ENCODE measurements at regions not wholly inside any gene's neighbourhood (a gene's known extent, or its start where the extent isn't known, plus 50 kb on each side); places are given as distances from the start of the nearest gene placed in this dataset.

DNA sequence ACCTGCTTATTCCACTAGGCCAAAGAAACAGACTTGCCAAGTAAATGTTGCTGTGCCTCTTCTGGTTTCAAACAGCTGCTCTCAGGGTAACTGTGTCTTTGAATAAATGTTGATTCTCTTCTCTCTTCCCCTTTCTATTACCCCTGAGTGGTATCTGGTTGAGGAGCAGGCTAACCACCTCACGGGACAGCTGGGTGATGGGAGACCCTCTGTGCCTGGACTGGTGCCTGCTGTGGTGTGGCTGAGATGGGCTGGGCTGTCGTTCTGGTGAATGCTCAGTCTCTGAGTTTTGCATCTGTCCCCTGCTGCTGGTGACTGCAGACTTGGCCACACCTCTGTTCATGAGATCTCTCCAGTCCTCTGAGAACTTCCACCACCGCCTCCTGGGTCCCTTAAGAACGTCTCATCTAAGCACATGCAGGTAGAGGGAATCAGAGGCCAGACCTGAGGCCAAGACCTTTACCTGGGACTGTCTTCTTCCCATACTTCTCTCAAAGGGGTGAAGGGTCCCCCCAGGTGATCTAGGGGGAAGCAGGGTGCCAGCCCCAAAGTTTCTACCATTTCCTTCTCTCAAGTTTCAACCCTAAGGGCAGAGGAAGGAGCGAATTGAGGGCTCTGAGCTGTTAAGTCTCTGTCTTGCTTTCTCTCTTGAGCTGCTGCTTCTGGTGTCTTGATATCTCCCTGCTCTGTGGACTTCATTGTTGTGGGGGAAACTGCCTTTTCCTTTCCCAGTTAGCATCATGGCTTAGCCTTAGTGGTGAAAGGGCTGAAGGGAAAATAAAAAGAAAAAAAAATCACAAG, 252.9 kb downstream of the EBLN2 start:
- Mint-ChIP-seq H3K27me3 (ENCODE audit: unreplicated experiment) (peaks cover 2% of the 10 kb centered on the region), H3K4me3 (ENCODE audit: unreplicated experiment) (no peak overlapping the region), H3K4me1 (ENCODE audit: unreplicated experiment) (no peaks in the 10 kb centered on the region), H3K36me3 (ENCODE audit: low read depth, unreplicated experiment) (no peaks in the 10 kb centered on the region), H3K9me3 (ENCODE audit: unreplicated experiment) (no peaks in the 10 kb centered on the region), H3K27ac (ENCODE audit: unreplicated experiment) (no peak overlapping the region)
- TF ChIP-seq, protein P1, sequence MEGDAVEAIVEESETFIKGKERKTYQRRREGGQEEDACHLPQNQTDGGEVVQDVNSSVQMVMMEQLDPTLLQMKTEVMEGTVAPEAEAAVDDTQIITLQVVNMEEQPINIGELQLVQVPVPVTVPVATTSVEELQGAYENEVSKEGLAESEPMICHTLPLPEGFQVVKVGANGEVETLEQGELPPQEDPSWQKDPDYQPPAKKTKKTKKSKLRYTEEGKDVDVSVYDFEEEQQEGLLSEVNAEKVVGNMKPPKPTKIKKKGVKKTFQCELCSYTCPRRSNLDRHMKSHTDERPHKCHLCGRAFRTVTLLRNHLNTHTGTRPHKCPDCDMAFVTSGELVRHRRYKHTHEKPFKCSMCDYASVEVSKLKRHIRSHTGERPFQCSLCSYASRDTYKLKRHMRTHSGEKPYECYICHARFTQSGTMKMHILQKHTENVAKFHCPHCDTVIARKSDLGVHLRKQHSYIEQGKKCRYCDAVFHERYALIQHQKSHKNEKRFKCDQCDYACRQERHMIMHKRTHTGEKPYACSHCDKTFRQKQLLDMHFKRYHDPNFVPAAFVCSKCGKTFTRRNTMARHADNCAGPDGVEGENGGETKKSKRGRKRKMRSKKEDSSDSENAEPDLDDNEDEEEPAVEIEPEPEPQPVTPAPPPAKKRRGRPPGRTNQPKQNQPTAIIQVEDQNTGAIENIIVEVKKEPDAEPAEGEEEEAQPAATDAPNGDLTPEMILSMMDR (IDR thresholded peaks at IDR 0.05; ENCODE audit: unreplicated experiment), result no peak
- DNase-seq (ENCODE audit: low spot score), result no peak

GRCh38 chr3:73315706-73316105, 254.2 kb downstream of the EBLN2 start:
- H3K27me3 Mint-ChIP-seq (ENCODE audit: unreplicated experiment), result peaks cover 2% of the 10 kb centered on the region

GRCh38 chr3:73319179-73319769, 257.8 kb downstream of the EBLN2 start:
- Mint-ChIP-seq H3K4me1 (ENCODE audit: unreplicated experiment) (no peaks in the 10 kb centered on the region), H3K36me3 (ENCODE audit: low read depth, unreplicated experiment) (no peaks in the 10 kb centered on the region), H3K4me3 (ENCODE audit: unreplicated experiment) (no peak overlapping the region), H3K9me3 (ENCODE audit: unreplicated experiment) (no peaks in the 10 kb centered on the region), H3K27ac (ENCODE audit: unreplicated experiment) (no peak overlapping the region), H3K27me3 (ENCODE audit: unreplicated experiment) (peaks cover 2% of the 10 kb centered on the region)
- no peak for DNase-seq (ENCODE audit: low spot score)
- TF ChIP-seq, protein P1 (IDR thresholded peaks at IDR 0.05; ENCODE audit: unreplicated experiment), result no peak

More at GRCh38 chr3:73315706-73316105, 254.2 kb downstream of the EBLN2 start:
- Mint-ChIP-seq H3K36me3 (ENCODE audit: low read depth, unreplicated experiment) (no peaks in the 10 kb centered on the region), H3K4me3 (ENCODE audit: unreplicated experiment) (no peak overlapping the region), H3K4me1 (ENCODE audit: unreplicated experiment) (no peaks in the 10 kb centered on the region), H3K9me3 (ENCODE audit: unreplicated experiment) (no peaks in the 10 kb centered on the region), H3K27ac (ENCODE audit: unreplicated experiment) (no peak overlapping the region)
- no peak for DNase-seq (ENCODE audit: low spot score)
- TF ChIP-seq, protein P1 (IDR thresholded peaks at IDR 0.05; ENCODE audit: unreplicated experiment), result no peak

DNA sequence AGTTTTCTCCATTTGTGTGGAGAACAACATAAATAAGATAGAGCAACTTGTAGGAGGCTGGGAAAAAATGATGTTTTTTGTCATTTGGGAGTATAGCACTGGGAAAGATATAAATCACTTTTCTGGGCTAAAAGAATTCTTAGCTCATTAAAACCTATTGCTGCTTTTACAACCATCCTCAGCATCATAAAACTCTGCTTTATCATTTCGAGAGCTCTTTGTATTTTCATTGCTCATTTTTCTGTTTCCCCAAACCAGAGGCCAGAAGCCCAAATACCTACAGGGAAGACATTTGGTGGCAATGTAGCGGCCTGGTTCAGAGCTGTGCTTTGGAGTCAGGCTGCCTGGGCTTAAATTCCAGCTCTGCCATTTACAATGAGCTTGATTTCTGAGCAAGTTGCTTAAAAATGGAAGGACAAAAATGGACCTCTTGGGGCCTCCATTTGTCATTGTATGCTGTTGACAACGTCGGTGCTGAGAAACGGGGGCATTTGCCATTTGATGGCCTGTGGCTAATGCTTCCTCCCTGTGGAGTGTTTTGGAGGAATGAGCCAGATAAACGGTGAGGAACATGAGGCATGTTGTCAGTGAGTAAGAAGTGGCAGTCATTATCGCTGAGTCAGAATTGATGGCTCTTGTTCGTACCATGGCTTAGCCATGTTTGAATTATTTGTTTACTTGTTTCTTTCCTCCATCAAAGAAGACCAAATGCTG, 260.0 kb downstream of the EBLN2 start:
- no peak for DNase-seq (ENCODE audit: low spot score)
- TF ChIP-seq, protein P1 (IDR thresholded peaks at IDR 0.05; ENCODE audit: unreplicated experiment), result no peak
- Mint-ChIP-seq H3K4me3 (ENCODE audit: unreplicated experiment) (no peak overlapping the region), H3K4me1 (ENCODE audit: unreplicated experiment) (no peaks in the 10 kb centered on the region), H3K27me3 (ENCODE audit: unreplicated experiment) (no peaks in the 10 kb centered on the region), H3K27ac (ENCODE audit: unreplicated experiment) (no peak overlapping the region), H3K9me3 (ENCODE audit: unreplicated experiment) (no peaks in the 10 kb centered on the region), H3K36me3 (ENCODE audit: low read depth, unreplicated experiment) (no peaks in the 10 kb centered on the region)

All from endothelial cell (in vitro differentiated cells).